GM18873 (cell line): ENCODE measurements at regions not wholly inside any gene's neighbourhood (a gene's known extent, or its start where the extent isn't known, plus 50 kb on each side); places are given as distances from the start of the nearest gene placed in this dataset.
"Not testable (repeated sequence)": the region's sequence is repeated elsewhere in the genome, so short reads cannot be mapped to it uniquely, and the experiment has no call there.

Experiments
- ATAC-seq: cut with Tn5 transposase; IDR thresholded peaks from one replicate; pipeline ENCODE4 v1.9.1; 2021; ENCODE audit warnings: mild to moderate bottlenecking, moderate library complexity, moderate number of reproducible peaks; ENCODE audit not compliant: unreplicated experiment, low FRiP score

- no peak for ATAC-seq
Observed at GRCh38 chr20:50323209-50323608, 132.6 kb downstream of the CEBPB start.

GRCh38 chr20:50323777-50324775 is 133.4 kb downstream of the CEBPB start:
- no peak for ATAC-seq

GRCh38 chr20:50325215-50325614 is 134.6 kb downstream of the CEBPB start:
- no peak for ATAC-seq

- ATAC-seq, result no peak
Observed at GRCh38 chr20:50325651-50326050, 135.0 kb downstream of the CEBPB start.

GRCh38 chr20:50327666-50328065 is 137.0 kb downstream of the CEBPB start:
- no peak for ATAC-seq

GRCh38 chr20:50328222-50328979 is 137.8 kb downstream of the CEBPB start:
- ATAC-seq, result no peak

- ATAC-seq, result no peak
Observed at GRCh38 chr20:50328996-50329898, 138.6 kb downstream of the CEBPB start.

GRCh38 chr20:50329981-50330503 is 139.4 kb downstream of the CEBPB start:
- ATAC-seq, result no peak

- ATAC-seq, result no peak
Observed at GRCh38 chr20:50330504-50331313, 140.1 kb downstream of the CEBPB start.

- no peak for ATAC-seq
Observed at GRCh38 chr20:50331469-50332363, 141.1 kb downstream of the CEBPB start.

- ATAC-seq, result no peak
Observed at GRCh38 chr20:50332491-50332980, 141.9 kb downstream of the CEBPB start.

- ATAC-seq, result no peak
Observed at GRCh38 chr20:50333131-50333670, 142.6 kb downstream of the CEBPB start.

GRCh38 chr20:50333812-50334211 is 143.2 kb downstream of the CEBPB start:
- ATAC-seq, result no peak

GRCh38 chr20:50334512-50334911 is 143.9 kb downstream of the CEBPB start:
- ATAC-seq, result not testable (repeated sequence)

GRCh38 chr20:50335105-50335504 is 144.5 kb downstream of the CEBPB start:
- ATAC-seq, result no peak

- no peak for ATAC-seq
Observed at GRCh38 chr20:50335866-50336265, 145.2 kb downstream of the CEBPB start.

GRCh38 chr20:50336661-50337060 is 146.0 kb downstream of the CEBPB start:
- no peak for ATAC-seq
